ENCODE measurements at regions not wholly inside any gene's neighbourhood (a gene's known extent, or its start where the extent isn't known, plus 50 kb on each side); places are given as distances from the start of the nearest gene placed in this dataset.

GRCh38 chr5:88542786-88543185 lies 274.1 kb upstream of the TMEM161B start:
- CTCF ChIA-PET, result no interaction called here
- TF ChIP-seq FOXM1 (IDR thresholded peaks at IDR 0.05; ENCODE audit: borderline replicate concordance), result no peak
- TF ChIP-seq NFRKB (IDR thresholded peaks at IDR 0.05), result no peak
- no peak for TF ChIP-seq ZNF384 (IDR thresholded peaks at IDR 0.05)
- TF ChIP-seq HDGF (IDR thresholded peaks at IDR 0.05; ENCODE audit: borderline replicate concordance), result no peak
- TF ChIP-seq ARNT (IDR thresholded peaks at IDR 0.05), result no peak
- no peak for TF ChIP-seq LEF1 (IDR thresholded peaks at IDR 0.05; ENCODE audit: borderline replicate concordance)
- no peak for TF ChIP-seq SUZ12 (IDR thresholded peaks at IDR 0.05)
- TF ChIP-seq FOXK2 (IDR thresholded peaks at IDR 0.05), result no peak
- TF ChIP-seq ELF4 (IDR thresholded peaks at IDR 0.05), result no peak
- no peak for TF ChIP-seq TARDBP (IDR thresholded peaks at IDR 0.05)
- no peak for TF ChIP-seq CTBP1 (IDR thresholded peaks at IDR 0.05; ENCODE audit: borderline replicate concordance)
- TF ChIP-seq SP1 (IDR thresholded peaks at IDR 0.05), result no peak
- TF ChIP-seq PKNOX1 (IDR thresholded peaks at IDR 0.05), result no peak
- TF ChIP-seq BHLHE40 (IDR thresholded peaks at IDR 0.05; ENCODE audit: borderline replicate concordance), result no peak
- no peak for TF ChIP-seq FOXA1 (IDR thresholded peaks at IDR 0.05)
- no peak for TF ChIP-seq L3MBTL2 (conservative IDR thresholded peaks at IDR 0.05)
- POLR2A ChIA-PET, result no interaction called here
- no peak for DNase-seq (ENCODE audit: extremely low spot score)

GRCh38 chr5:88540471-88541115 lies 271.9 kb upstream of the TMEM161B start:
- POLR2A ChIA-PET, result no interaction called here
- CTCF ChIA-PET, result no interaction called here
- no peak for TF ChIP-seq L3MBTL2 (conservative IDR thresholded peaks at IDR 0.05)
- no peak for TF ChIP-seq BHLHE40 (IDR thresholded peaks at IDR 0.05; ENCODE audit: borderline replicate concordance)
- TF ChIP-seq ELF4 (IDR thresholded peaks at IDR 0.05), result no peak
- TF ChIP-seq FOXK2 (IDR thresholded peaks at IDR 0.05), result no peak
- no peak for TF ChIP-seq CTBP1 (IDR thresholded peaks at IDR 0.05; ENCODE audit: borderline replicate concordance)
- TF ChIP-seq TARDBP (IDR thresholded peaks at IDR 0.05), result no peak
- no peak for TF ChIP-seq ARNT (IDR thresholded peaks at IDR 0.05)
- DNase-seq (ENCODE audit: extremely low spot score), result no peak

- ChIA-PET CTCF (no interaction called here), POLR2A (no interaction called here)
- TF ChIP-seq SUZ12 (IDR thresholded peaks at IDR 0.05), result no peak
- no peak for TF ChIP-seq FOXM1 (IDR thresholded peaks at IDR 0.05; ENCODE audit: borderline replicate concordance)
- TF ChIP-seq FOXK2 (IDR thresholded peaks at IDR 0.05), result no peak
- TF ChIP-seq L3MBTL2 (conservative IDR thresholded peaks at IDR 0.05), result no peak
- no peak for TF ChIP-seq FOXA1 (IDR thresholded peaks at IDR 0.05)
- no peak for TF ChIP-seq SP1 (IDR thresholded peaks at IDR 0.05)
- TF ChIP-seq NFRKB (IDR thresholded peaks at IDR 0.05), result no peak
- TF ChIP-seq LEF1 (IDR thresholded peaks at IDR 0.05; ENCODE audit: borderline replicate concordance), result no peak
- no peak for DNase-seq (ENCODE audit: extremely low spot score)
Measured at GRCh38 chr5:88539693-88540365, 271.2 kb upstream of the TMEM161B start.

- POLR2A ChIA-PET, result no interaction called here
- CTCF ChIA-PET, result no interaction called here
- TF ChIP-seq FOXA1 (IDR thresholded peaks at IDR 0.05), result no peak
- no peak for TF ChIP-seq FOXM1 (IDR thresholded peaks at IDR 0.05; ENCODE audit: borderline replicate concordance)
- no peak for TF ChIP-seq BHLHE40 (IDR thresholded peaks at IDR 0.05; ENCODE audit: borderline replicate concordance)
- no peak for TF ChIP-seq SP1 (IDR thresholded peaks at IDR 0.05)
- TF ChIP-seq ELF4 (IDR thresholded peaks at IDR 0.05), result no peak
- no peak for TF ChIP-seq TARDBP (IDR thresholded peaks at IDR 0.05)
- no peak for TF ChIP-seq LEF1 (IDR thresholded peaks at IDR 0.05; ENCODE audit: borderline replicate concordance)
- TF ChIP-seq L3MBTL2 (conservative IDR thresholded peaks at IDR 0.05), result no peak
- no peak for TF ChIP-seq PKNOX1 (IDR thresholded peaks at IDR 0.05)
- no peak for TF ChIP-seq SUZ12 (IDR thresholded peaks at IDR 0.05)
- TF ChIP-seq CTBP1 (IDR thresholded peaks at IDR 0.05; ENCODE audit: borderline replicate concordance), result no peak
- DNase-seq (ENCODE audit: extremely low spot score), result no peak
Measured at GRCh38 chr5:88539026-88539425, 270.4 kb upstream of the TMEM161B start.

GRCh38 chr5:88536146-88536545 lies 267.5 kb upstream of the TMEM161B start:
- DNase-seq (ENCODE audit: extremely low spot score), result no peak
- ChIA-PET POLR2A (no interaction called here), CTCF (interaction anchor here (0.6 kb wide), 1 partner anchor 191 kb away, joined by 3 read pairs; no protein-coding TSS in a partner anchor)
- TF ChIP-seq SUZ12 (IDR thresholded peaks at IDR 0.05), result no peak
- TF ChIP-seq FOXM1 (IDR thresholded peaks at IDR 0.05; ENCODE audit: borderline replicate concordance), result no peak
- no peak for TF ChIP-seq ARNT (IDR thresholded peaks at IDR 0.05)
- no peak for TF ChIP-seq ELF4 (IDR thresholded peaks at IDR 0.05)
- TF ChIP-seq CTBP1 (IDR thresholded peaks at IDR 0.05; ENCODE audit: borderline replicate concordance), result no peak
- TF ChIP-seq FOXA1 (IDR thresholded peaks at IDR 0.05), result no peak
- TF ChIP-seq HDGF (IDR thresholded peaks at IDR 0.05; ENCODE audit: borderline replicate concordance), result no peak
- TF ChIP-seq ZNF384 (IDR thresholded peaks at IDR 0.05), result no peak
- TF ChIP-seq FOXK2 (IDR thresholded peaks at IDR 0.05), result no peak
- TF ChIP-seq L3MBTL2 (conservative IDR thresholded peaks at IDR 0.05), result no peak
- no peak for TF ChIP-seq BHLHE40 (IDR thresholded peaks at IDR 0.05; ENCODE audit: borderline replicate concordance)
- no peak for TF ChIP-seq PKNOX1 (IDR thresholded peaks at IDR 0.05)
- no peak for TF ChIP-seq SP1 (IDR thresholded peaks at IDR 0.05)
- no peak for TF ChIP-seq NFRKB (IDR thresholded peaks at IDR 0.05)
- no peak for TF ChIP-seq LEF1 (IDR thresholded peaks at IDR 0.05; ENCODE audit: borderline replicate concordance)
- no peak for TF ChIP-seq TARDBP (IDR thresholded peaks at IDR 0.05)

- CTCF ChIA-PET, result no interaction called here
- TF ChIP-seq ELF4 (IDR thresholded peaks at IDR 0.05) (no peak), SP1 (IDR thresholded peaks at IDR 0.05) (no peak), HDGF (IDR thresholded peaks at IDR 0.05; ENCODE audit: borderline replicate concordance) (no peak), ARNT (IDR thresholded peaks at IDR 0.05) (no peak), FOXK2 (IDR thresholded peaks at IDR 0.05) (no peak), BHLHE40 (IDR thresholded peaks at IDR 0.05; ENCODE audit: borderline replicate concordance) (no peak), CTBP1 (IDR thresholded peaks at IDR 0.05; ENCODE audit: borderline replicate concordance) (no peak), SUZ12 (IDR thresholded peaks at IDR 0.05) (no peak), PKNOX1 (IDR thresholded peaks at IDR 0.05) (no peak), TARDBP (IDR thresholded peaks at IDR 0.05) (no peak), ZNF384 (IDR thresholded peaks at IDR 0.05) (no peak), FOXA1 (IDR thresholded peaks at IDR 0.05) (no peak), NFRKB (IDR thresholded peaks at IDR 0.05) (no peak), LEF1 (IDR thresholded peaks at IDR 0.05; ENCODE audit: borderline replicate concordance) (no peak), FOXM1 (IDR thresholded peaks at IDR 0.05; ENCODE audit: borderline replicate concordance) (no peak), L3MBTL2 (conservative IDR thresholded peaks at IDR 0.05) (no peak)
- POLR2A ChIA-PET, result interaction anchor here (1.5 kb wide), 1 partner anchor 9 kb away, joined by 5 read pairs; no protein-coding TSS in a partner anchor
- no peak for DNase-seq (ENCODE audit: extremely low spot score)
Measured at GRCh38 chr5:88524941-88525340, 256.3 kb upstream of the TMEM161B start.

Data from HEK293T (cell line).